Keratinocyte (primary cell): ENCODE measurements at regions not wholly inside any gene's neighbourhood (a gene's known extent, or its start where the extent isn't known, plus 50 kb on each side); places are given as distances from the start of the nearest gene placed in this dataset.

Source experiments
- CTCF ChIP-seq, 3 experiments: IDR thresholded peaks in 1 of 3; conservative IDR thresholded peaks in 1 of 3; optimal IDR thresholded peaks in 1 of 3; 2 replicates in 2 of 3; 3 replicates in 1 of 3; pipeline versions ENCODE3 to v1.5.1; 2011; ENCODE audit warnings: low read length in 3 of 3, mild to moderate bottlenecking in 3 of 3, moderate library complexity in 2 of 3, control low read depth in 1 of 3, inconsistent platforms in 1 of 3; ENCODE audit not compliant: insufficient read depth in 2 of 3; ENCODE audit errors: extremely low read depth in 1 of 3
- EZH2 ChIP-seq: IDR thresholded peaks from one replicate; pipeline ENCODE4 v1.6.1; 2012; ENCODE audit warnings: inconsistent platforms, mild to moderate bottlenecking, low read length, moderate library complexity

DNA sequence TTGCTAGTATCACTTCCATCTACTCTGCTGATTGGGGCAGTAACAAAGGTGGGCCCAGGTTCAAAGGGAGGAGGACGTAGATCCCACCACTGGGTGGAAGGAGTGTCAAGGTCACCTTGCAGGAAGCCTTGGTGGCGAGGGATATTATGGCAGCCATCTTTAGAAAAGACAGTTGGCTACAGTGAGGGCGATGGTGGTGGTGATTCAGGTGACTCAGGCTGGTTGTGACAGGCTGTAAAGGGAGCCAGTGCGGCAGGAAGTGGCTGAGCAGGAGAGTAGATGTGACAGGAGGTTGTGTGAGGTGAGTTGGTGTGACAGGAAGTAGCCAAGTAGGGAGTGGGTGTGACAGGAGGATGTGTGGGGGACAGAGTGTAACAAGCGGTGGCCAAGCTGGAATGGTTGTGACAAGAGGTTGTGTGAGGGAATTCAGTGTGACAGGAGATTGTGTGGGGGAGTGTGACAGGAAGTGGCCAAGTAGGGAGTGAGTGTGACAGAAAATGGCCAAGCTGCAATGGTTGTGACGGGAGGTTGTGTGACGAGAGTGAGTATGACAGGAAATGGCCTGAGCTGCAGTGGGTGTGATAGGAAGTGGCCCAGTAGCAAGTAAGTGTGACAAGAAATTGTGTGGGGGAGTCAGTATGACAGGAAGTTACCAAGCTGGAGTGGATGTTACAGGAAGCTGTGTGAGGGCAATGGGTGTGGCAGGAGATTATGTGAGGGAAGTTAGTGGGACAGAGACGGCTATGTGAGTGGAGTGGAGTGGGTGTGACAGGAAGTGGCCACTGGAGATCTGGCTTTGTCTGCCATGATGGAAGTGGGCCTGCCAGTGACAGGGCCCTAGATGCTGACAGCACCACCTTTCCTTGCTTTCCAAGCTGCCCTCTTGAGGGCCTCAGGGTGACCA is 136.5 kb upstream of the MYL2 start:
- TF ChIP-seq EZH2 (no peak), CTCF (optimal IDR thresholded peaks at IDR 0.05 in 1 of 3, IDR thresholded peaks at IDR 0.05 in 1 of 3, conservative IDR thresholded peaks at IDR 0.05 in 1 of 3; ENCODE audit: extremely low read depth in 1 of 3, insufficient read depth in 2 of 3, low read length in 3 of 3) (no peak)
